ENCODE measurements at regions not wholly inside any gene's neighbourhood (a gene's known extent, or its start where the extent isn't known, plus 50 kb on each side); places are given as distances from the start of the nearest gene placed in this dataset.

DNA sequence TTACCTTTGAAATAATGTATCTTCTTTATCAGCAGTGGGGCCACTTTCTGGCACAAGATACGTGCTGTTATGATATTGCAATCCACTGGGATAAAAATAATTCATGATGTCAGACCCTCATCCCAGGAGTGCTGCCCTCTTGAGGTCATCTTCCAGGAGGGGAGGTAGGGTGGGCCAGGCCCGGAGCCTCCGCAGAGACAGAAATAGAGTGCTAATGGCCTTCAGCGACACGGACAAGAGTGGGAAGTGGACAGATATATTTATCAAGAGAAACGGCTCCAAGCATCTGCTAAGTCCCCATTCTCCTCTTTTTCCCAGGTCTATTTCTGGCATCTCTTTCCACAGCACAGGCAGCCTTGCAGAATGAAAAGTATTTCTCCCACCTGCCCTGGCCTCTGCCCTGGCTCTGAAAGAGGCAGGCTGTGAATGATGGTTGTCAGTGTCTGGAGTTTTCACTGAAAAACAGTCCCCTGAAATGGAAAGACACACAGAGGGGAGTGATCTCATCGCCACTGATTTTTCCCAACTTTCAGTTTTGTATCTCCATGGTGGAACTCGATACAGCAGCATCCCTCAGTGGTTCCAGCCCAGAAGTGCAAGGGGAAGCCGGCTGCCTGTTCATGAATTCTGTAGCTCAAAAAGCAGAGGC is 251.7 kb upstream of the MYO3A start:
- TF ChIP-seq, protein P1, sequence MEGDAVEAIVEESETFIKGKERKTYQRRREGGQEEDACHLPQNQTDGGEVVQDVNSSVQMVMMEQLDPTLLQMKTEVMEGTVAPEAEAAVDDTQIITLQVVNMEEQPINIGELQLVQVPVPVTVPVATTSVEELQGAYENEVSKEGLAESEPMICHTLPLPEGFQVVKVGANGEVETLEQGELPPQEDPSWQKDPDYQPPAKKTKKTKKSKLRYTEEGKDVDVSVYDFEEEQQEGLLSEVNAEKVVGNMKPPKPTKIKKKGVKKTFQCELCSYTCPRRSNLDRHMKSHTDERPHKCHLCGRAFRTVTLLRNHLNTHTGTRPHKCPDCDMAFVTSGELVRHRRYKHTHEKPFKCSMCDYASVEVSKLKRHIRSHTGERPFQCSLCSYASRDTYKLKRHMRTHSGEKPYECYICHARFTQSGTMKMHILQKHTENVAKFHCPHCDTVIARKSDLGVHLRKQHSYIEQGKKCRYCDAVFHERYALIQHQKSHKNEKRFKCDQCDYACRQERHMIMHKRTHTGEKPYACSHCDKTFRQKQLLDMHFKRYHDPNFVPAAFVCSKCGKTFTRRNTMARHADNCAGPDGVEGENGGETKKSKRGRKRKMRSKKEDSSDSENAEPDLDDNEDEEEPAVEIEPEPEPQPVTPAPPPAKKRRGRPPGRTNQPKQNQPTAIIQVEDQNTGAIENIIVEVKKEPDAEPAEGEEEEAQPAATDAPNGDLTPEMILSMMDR (IDR thresholded peaks at IDR 0.05): peak in 2 of 4 experiments; percentile 14 to 29
- no peak for TF ChIP-seq POLR2A (IDR thresholded peaks at IDR 0.05)
